ENCODE measurements at regions not wholly inside any gene's neighbourhood (a gene's known extent, or its start where the extent isn't known, plus 50 kb on each side); places are given as distances from the start of the nearest gene placed in this dataset.

- TF ChIP-seq POLR2AphosphoS5 (IDR thresholded peaks at IDR 0.05) (no peak), POLR2A (IDR thresholded peaks at IDR 0.05) (no peak)
These were observed 54.5 kb upstream of the GLI2 start for GRCh38 chr2:120681181-120681580.
